SK-N-SH (cell line): ENCODE measurements at regions not wholly inside any gene's neighbourhood (a gene's known extent, or its start where the extent isn't known, plus 50 kb on each side); places are given as distances from the start of the nearest gene placed in this dataset.

Experiments used
- CTCF ChIA-PET: fragments of 300-600, 350-600 bp; formaldehyde crosslinking; extraction: SDS; loops from one replicate; lab custom pipeline; 2021; lab: Yijun Ruan, JAX
- POLR2A ChIA-PET: fragments of 350-600 bp; sonication (Branson Sonifier 250); formaldehyde crosslinking; extraction: SDS; loops from one replicate; lab custom pipeline; 2020; ENCODE audit warnings: antibody characterized with exemption, inconsistent platforms; lab: Yijun Ruan, JAX
- DNase-seq: peaks from one replicate; pipeline ENCODE4 v3.0.0; 2012
- H2AFZ ChIP-seq: fragments of 200-600 bp; sonication (generic); 2 replicates; pipeline ENCODE4 v1.8.1; 2016; ENCODE audit warnings: antibody characterized with exemption, mild to moderate bottlenecking, low read depth
- H3F3A ChIP-seq: fragments of 200-600 bp; sonication (generic); replicated peaks from 2 replicates; pipeline ENCODE3; 2016; ENCODE audit warnings: antibody characterized with exemption, mild to moderate bottlenecking; ENCODE audit not compliant: insufficient read depth
- H3K27ac ChIP-seq, 2 experiments: fragments of 200-500 bp in 1 of 2; fragments of 200-600 bp in 1 of 2; sonication (Bioruptor generic) in 1 of 2; sonication (generic), shearing (Covaris generic) in 1 of 2; 2 replicates each; pipeline versions ENCODE4 v1.5.1 to v1.6.1; 2014 to 2016; ENCODE audit warnings: low read depth in 2 of 2, inconsistent platforms in 1 of 2, low read length in 1 of 2, mild to moderate bottlenecking in 1 of 2, mixed read lengths in 1 of 2
- H3K27me3 ChIP-seq: fragments of 200-600 bp; sonication (generic), shearing (Covaris generic); 2 replicates; pipeline ENCODE4 v1.6.1; 2016; ENCODE audit warnings: mixed run types; ENCODE audit not compliant: insufficient read depth
- H3K36me3 ChIP-seq, 2 experiments: fragments of 200-500 bp in 1 of 2; fragments of 200-600 bp in 1 of 2; sonication (Bioruptor generic) in 1 of 2; sonication (generic) in 1 of 2; replicated peaks in 1 of 2; 2 replicates each; pipeline versions ENCODE3 to v1.5.1; 2014 to 2016; ENCODE audit warnings: low read length in 1 of 2, mild to moderate bottlenecking in 1 of 2; ENCODE audit not compliant: insufficient read depth in 2 of 2, control insufficient read depth in 1 of 2
- H3K4me1 ChIP-seq, 2 experiments: fragments of 200-500 bp in 1 of 2; fragments of 200-600 bp in 1 of 2; sonication (Bioruptor generic) in 1 of 2; sonication (generic), shearing (Covaris generic) in 1 of 2; 2 replicates each; pipeline versions ENCODE4 v1.5.1 to v1.6.1; 2014 to 2016; ENCODE audit warnings: low read depth in 1 of 2, low read length in 1 of 2, mixed run types in 1 of 2; ENCODE audit not compliant: insufficient read depth in 2 of 2, control insufficient read depth in 1 of 2
- H3K4me2 ChIP-seq: fragments of 200-600 bp; sonication (generic), shearing (Covaris generic); 2 replicates; pipeline ENCODE4 v1.6.1; 2017; ENCODE audit warnings: mixed run types
- H3K4me3 ChIP-seq, 2 experiments: fragments of 200-500 bp in 1 of 2; fragments of 200-600 bp in 1 of 2; sonication (Bioruptor generic) in 1 of 2; sonication (generic), shearing (Covaris generic) in 1 of 2; 2 replicates each; pipeline versions ENCODE4 v1.5.1 to v1.8.1; 2014 to 2016; ENCODE audit warnings: low read depth in 2 of 2, inconsistent platforms in 1 of 2, low read length in 1 of 2, mild to moderate bottlenecking in 1 of 2, mixed read lengths in 1 of 2, moderate library complexity in 1 of 2
- H3K79me2 ChIP-seq: fragments of 200-600 bp; sonication (generic); 2 replicates; pipeline ENCODE4 v1.8.1; 2017; ENCODE audit warnings: mild to moderate bottlenecking; ENCODE audit not compliant: insufficient read depth
- H3K9ac ChIP-seq: fragments of 200-600 bp; sonication (generic); 2 replicates; pipeline ENCODE4 v1.6.1; 2017; ENCODE audit warnings: mixed run types
- H3K9me2 ChIP-seq: fragments of 200-600 bp; sonication (generic); 2 replicates; pipeline ENCODE4 v1.6.1; 2017; ENCODE audit warnings: mixed run types
- H3K9me3 ChIP-seq: fragments of 200-600 bp; sonication (generic); 2 replicates; pipeline ENCODE4 v1.6.1; 2017; ENCODE audit warnings: mixed run types, mild to moderate bottlenecking, moderate library complexity
- H4K20me1 ChIP-seq: fragments of 200-600 bp; sonication (generic); 2 replicates; pipeline ENCODE4 v1.6.1; 2017; ENCODE audit warnings: mild to moderate bottlenecking, mixed run types; ENCODE audit not compliant: insufficient read depth
- CTCF ChIP-seq: fragments of 200-600 bp; sonication (generic); IDR thresholded peaks from 2 replicates; pipeline ENCODE4 v1.6.1; 2017; ENCODE audit warnings: antibody characterized with exemption, mild to moderate bottlenecking, moderate library complexity
- ELF1 ChIP-seq: IDR thresholded peaks from 2 replicates; pipeline ENCODE4 v1.4.0; 2012
- EZH2phosphoT487 ChIP-seq: fragments of 200-600 bp; sonication (generic); IDR thresholded peaks from 2 replicates; pipeline ENCODE4 v1.6.1; 2017; ENCODE audit warnings: low read depth, mixed run types, mild to moderate bottlenecking, antibody characterized with exemption, moderate library complexity, borderline replicate concordance
- JUND ChIP-seq: IDR thresholded peaks from 2 replicates; pipeline ENCODE4 v1.4.0; 2012
- MAX ChIP-seq: IDR thresholded peaks from 2 replicates; pipeline ENCODE4 v1.4.0; 2012; ENCODE audit warnings: low read depth
- MEF2A ChIP-seq: IDR thresholded peaks from 2 replicates; pipeline ENCODE4 v1.4.0; 2012; ENCODE audit warnings: low read depth, borderline replicate concordance
- MXI1 ChIP-seq: IDR thresholded peaks from 2 replicates; pipeline ENCODE4 v1.6.1; 2012; ENCODE audit warnings: mild to moderate bottlenecking, low read depth, low read length, improper control_type of control experiment
- NRF1 ChIP-seq: IDR thresholded peaks from 2 replicates; pipeline ENCODE4 v1.6.1; 2012; ENCODE audit warnings: low read depth, mild to moderate bottlenecking, low read length
- RAD21 ChIP-seq: IDR thresholded peaks from 2 replicates; pipeline ENCODE4 v1.6.1; 2012; ENCODE audit warnings: mild to moderate bottlenecking, low read length
- RCOR1 ChIP-seq: fragments of 150-350 bp; IDR thresholded peaks from 2 replicates; pipeline ENCODE4 v1.6.1; 2017; ENCODE audit warnings: antibody characterized with exemption, low read length
- REST ChIP-seq: IDR thresholded peaks from 2 replicates; pipeline ENCODE4 v1.6.1; 2012; ENCODE audit warnings: mild to moderate bottlenecking, low read depth, low read length, moderate library complexity
- RFX5 ChIP-seq: IDR thresholded peaks from 2 replicates; pipeline ENCODE4 v1.6.1; 2012; ENCODE audit warnings: mild to moderate bottlenecking, improper control_type of control experiment, low read length
- TAF1 ChIP-seq: IDR thresholded peaks from 2 replicates; pipeline ENCODE4 v1.6.1; 2012; ENCODE audit warnings: low read depth, mild to moderate bottlenecking, low read length, moderate library complexity, borderline replicate concordance
- TCF12 ChIP-seq: IDR thresholded peaks from 2 replicates; pipeline ENCODE4 v1.4.0; 2012
- TEAD4 ChIP-seq: IDR thresholded peaks from 2 replicates; pipeline ENCODE4 v1.4.0; 2012; ENCODE audit warnings: mild to moderate bottlenecking, borderline replicate concordance; ENCODE audit not compliant: insufficient read depth
- WGBS: methylation state at CpG from one replicate; pipeline ENCODE4 v1.1.6; 2017; ENCODE audit warnings: low lambda C conversion rate; 5-methylcytosine and 5-hydroxymethylcytosine counted together

- ChIA-PET CTCF (interaction anchor here (2.5 to 3.0 kb wide), 2 partner anchors 9 to 13 kb away, joined by 9 to 10 read pairs; no protein-coding TSS in a partner anchor), POLR2A (no interaction called here)
- no peak overlapping the region for H3K4me2 ChIP-seq
- H3K36me3 ChIP-seq: no peaks in the 10 kb centered on the region
- no peaks in the 10 kb centered on the region for H3K79me2 ChIP-seq
- H3K9me2 ChIP-seq: no peaks in the 10 kb centered on the region
- 21% methylated on average over 3 of the region's 3 CpGs for WGBS
- H3K27me3 ChIP-seq: no peaks in the 10 kb centered on the region
- TF ChIP-seq JUND (no peak), MEF2A (no peak), EZH2phosphoT487 (no peak), MAX (no peak), ELF1 (no peak), REST (no peak), CTCF (no peak), TCF12 (no peak), TEAD4 (no peak), NRF1 (no peak), RAD21 (no peak), RCOR1 (no peak), TAF1 (no peak), RFX5 (no peak), MXI1 (no peak)
- no peak overlapping the region for H3K27ac ChIP-seq
- no peaks in the 10 kb centered on the region for H3F3A ChIP-seq
- H2AFZ ChIP-seq: no peak overlapping the region
- H3K4me3 ChIP-seq: no peak overlapping the region
- H3K9ac ChIP-seq: no peak overlapping the region
- no peaks in the 10 kb centered on the region for H3K4me1 ChIP-seq
- no peaks in the 10 kb centered on the region for H3K9me3 ChIP-seq
- no peaks in the 10 kb centered on the region for H4K20me1 ChIP-seq
- no peak for DNase-seq
These were observed 86.9 kb upstream of the IGLL5 start for GRCh38 chr22:22800716-22801115.
